ENCODE measurements at regions not wholly inside any gene's neighbourhood (a gene's known extent, or its start where the extent isn't known, plus 50 kb on each side); places are given as distances from the start of the nearest gene placed in this dataset.

DNA sequence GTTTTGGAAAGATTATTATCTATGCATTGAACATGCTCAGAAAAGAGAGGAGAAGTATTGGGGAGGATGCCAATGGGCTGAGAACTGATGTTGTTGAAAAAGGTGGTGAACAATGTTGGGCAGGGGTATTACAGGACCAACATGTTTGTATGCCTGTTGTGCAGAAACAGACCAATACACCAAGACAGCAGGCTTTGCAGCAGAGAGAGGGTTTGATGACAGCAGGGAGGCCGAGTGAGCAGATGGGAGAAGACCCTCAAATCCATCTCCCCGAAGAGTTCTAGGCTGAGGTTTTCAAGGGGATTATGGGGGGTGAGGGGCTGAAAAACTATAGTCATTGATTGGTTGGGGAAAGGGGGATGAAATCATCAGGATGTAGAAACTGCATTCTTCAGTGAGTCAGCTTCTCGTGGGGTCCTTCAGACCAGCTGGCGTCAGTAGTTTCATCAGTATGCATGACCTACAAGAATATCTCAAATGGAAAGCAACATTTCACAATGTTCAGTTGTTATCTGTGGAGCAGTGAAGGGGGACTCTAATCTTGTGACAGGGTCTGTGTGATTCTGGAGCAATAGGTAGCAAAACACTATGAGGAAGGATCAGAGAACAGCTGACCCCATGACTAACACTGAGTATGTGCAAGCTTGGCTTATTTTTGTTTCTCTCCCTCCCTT, 167.8 kb downstream of the BAMBI start:
- FAIRE-seq (no peak), DNase-seq (ENCODE audit: extremely low read depth in 1 of 4, low spot score in 3 of 4) (no peak), ATAC-seq (no peak)
- ChIA-PET POLR2A (no interaction called here), CTCF (ENCODE audit: low intra/inter-chr PET ratio) (no interaction called here)
- BruUV-seq (replicated peaks): no TSS peak
- Histone ChIP-seq H4K20me1 (replicated peaks; ENCODE audit: control insufficient read depth, insufficient read depth, low read length) (0 out of 2 replicates have a peak, but pooled peaks cover 3% of the 10 kb centered on the region), H3K9me3 (replicated peaks; ENCODE audit: control insufficient read depth, insufficient read depth, low read depth, low read length) (peaks cover 16% of the 10 kb centered on the region), H3K9ac (ENCODE audit: insufficient read depth in 1 of 2, low read depth in 2 of 2, low read length in 2 of 2) (no peak overlapping the region), H3K27ac (ENCODE audit: extremely low read depth, low read depth, low read length) (no peak overlapping the region), H3K79me2 (ENCODE audit: control insufficient read depth, insufficient read depth, low read length) (no peaks in the 10 kb centered on the region), H3K4me1 (replicated peaks in 1 of 2; ENCODE audit: control insufficient read depth in 2 of 2, insufficient read depth in 2 of 2, low read length in 2 of 2) (peaks cover 12 to 33% of the 10 kb centered on the region in 2 experiments), H3K4me3 (no peak overlapping the region), H3K27me3 (ENCODE audit: control insufficient read depth in 2 of 2, insufficient read depth in 2 of 2, low read length in 2 of 2) (no peaks in the 10 kb centered on the region), H3K36me3 (ENCODE audit: control insufficient read depth, insufficient read depth, low read length) (no peaks in the 10 kb centered on the region; the same call in 2 of the 3 replicates), H3K9me1 (ENCODE audit: control insufficient read depth, insufficient read depth, low read length) (no peaks in the 10 kb centered on the region), H3K4me2 (ENCODE audit: insufficient read depth, low read length) (no peak overlapping the region), H2AFZ (ENCODE audit: low read depth, low read length) (no peak overlapping the region)
- intact Hi-C loops (cut with micrococcal nuclease): no loop called here
- 64% methylated on average over 4 of the region's 4 CpGs for WGBS (ENCODE audit: insufficient coverage, low coverage, missing lambda C conversion rate)
- in situ Hi-C loops (cut with MboI): no loop called here
- no peak for TF ChIP-seq NFXL1 (CRISPR knock-in tag; IDR thresholded peaks at IDR 0.05)
- no peak for TF ChIP-seq CLOCK (CRISPR knock-in tag; IDR thresholded peaks at IDR 0.05; ENCODE audit: borderline replicate concordance)
- peak; percentile 89 to 93 for TF ChIP-seq TRIM24 (IDR thresholded peaks at IDR 0.05)
- TF ChIP-seq ZEB2 (IDR thresholded peaks at IDR 0.05): peak; percentile 27; the same call in 1 of the 2 replicates
- TF ChIP-seq BCLAF1 (IDR thresholded peaks at IDR 0.05; ENCODE audit: borderline replicate concordance in 1 of 2, control insufficient read depth in 1 of 2, low read depth in 2 of 2, low read length in 1 of 2): no peak
- no peak for TF ChIP-seq HOMEZ (CRISPR knock-in tag; IDR thresholded peaks at IDR 0.05)
- peak; percentile 99 for TF ChIP-seq CBX5 (IDR thresholded peaks at IDR 0.05; ENCODE audit: borderline replicate concordance, low read depth)
- no peak for TF ChIP-seq MBD2 (IDR thresholded peaks at IDR 0.05; ENCODE audit: borderline replicate concordance, low read depth)
- TF ChIP-seq ARID1B (IDR thresholded peaks at IDR 0.05): 0 out of 2 replicates have a peak, but pooled peaks have one; percentile 12
- TF ChIP-seq TRIM28 (IDR thresholded peaks at IDR 0.05): peak; percentile 96
- no peak for TF ChIP-seq ZNF184 (CRISPR knock-in tag; IDR thresholded peaks at IDR 0.05)
- TF ChIP-seq, protein P1, sequence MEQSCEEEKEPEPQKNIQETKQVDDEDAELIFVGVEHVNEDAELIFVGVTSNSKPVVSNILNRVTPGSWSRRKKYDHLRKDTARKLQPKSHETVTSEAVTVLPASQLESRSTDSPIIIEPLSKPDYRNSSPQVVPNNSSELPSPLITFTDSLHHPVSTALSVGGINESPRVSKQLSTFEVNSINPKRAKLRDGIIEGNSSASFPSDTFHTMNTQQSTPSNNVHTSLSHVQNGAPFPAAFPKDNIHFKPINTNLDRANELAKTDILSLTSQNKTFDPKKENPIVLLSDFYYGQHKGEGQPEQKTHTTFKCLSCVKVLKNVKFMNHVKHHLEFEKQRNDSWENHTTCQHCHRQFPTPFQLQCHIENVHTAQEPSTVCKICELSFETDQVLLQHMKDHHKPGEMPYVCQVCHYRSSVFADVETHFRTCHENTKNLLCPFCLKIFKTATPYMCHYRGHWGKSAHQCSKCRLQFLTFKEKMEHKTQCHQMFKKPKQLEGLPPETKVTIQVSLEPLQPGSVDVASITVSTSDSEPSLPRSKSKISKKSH (CRISPR knock-in tag; IDR thresholded peaks at IDR 0.05): 0 out of 2 replicates have a peak, but pooled peaks have one; percentile 57
- TF ChIP-seq TAF9B (IDR thresholded peaks at IDR 0.05; ENCODE audit: partially characterized antibody): peak; percentile 15
- no peak for TF ChIP-seq ZNF282 (CRISPR knock-in tag; IDR thresholded peaks at IDR 0.05)
- TF ChIP-seq CBFA2T3 (IDR thresholded peaks at IDR 0.05): peak; percentile 81
